ENCODE measurements at regions not wholly inside any gene's neighbourhood (a gene's known extent, or its start where the extent isn't known, plus 50 kb on each side); places are given as distances from the start of the nearest gene placed in this dataset.

GRCh38 chr6:23114812-23115504, 545.6 kb downstream of the HDGFL1 start:
- Mint-ChIP-seq H3K27me3 (no peaks in the 10 kb centered on the region), H3K27ac (no peak overlapping the region), H3K4me3 (ENCODE audit: low read depth) (no peak overlapping the region), H3K9me3 (ENCODE audit: low read depth) (peaks cover 17% of the 10 kb centered on the region), H3K4me1 (ENCODE audit: low read depth) (no peaks in the 10 kb centered on the region), H3K36me3 (ENCODE audit: insufficient read depth) (no peaks in the 10 kb centered on the region)
- no peak for TF ChIP-seq CTCF (IDR thresholded peaks at IDR 0.05; ENCODE audit: unreplicated experiment)
- DNase-seq (ENCODE audit: low spot score, unreplicated experiment): no peak

- no peaks in the 10 kb centered on the region for H3K27me3 Mint-ChIP-seq
- no peaks in the 10 kb centered on the region for H3K36me3 Mint-ChIP-seq (ENCODE audit: insufficient read depth)
- no peak overlapping the region for H3K27ac Mint-ChIP-seq
- H3K4me3 Mint-ChIP-seq (ENCODE audit: low read depth): no peak overlapping the region
- peaks cover 10% of the 10 kb centered on the region for H3K9me3 Mint-ChIP-seq (ENCODE audit: low read depth)
- TF ChIP-seq CTCF (IDR thresholded peaks at IDR 0.05; ENCODE audit: unreplicated experiment): no peak
- peaks cover 7% of the 10 kb centered on the region for H3K4me1 Mint-ChIP-seq (ENCODE audit: low read depth)
- DNase-seq (ENCODE audit: low spot score, unreplicated experiment): no peak
These were observed 568.2 kb downstream of the HDGFL1 start for GRCh38 chr6:23137611-23138010.

- TF ChIP-seq CTCF (IDR thresholded peaks at IDR 0.05; ENCODE audit: unreplicated experiment): no peak
- Mint-ChIP-seq H3K27ac (no peak overlapping the region), H3K4me3 (ENCODE audit: low read depth) (no peak overlapping the region), H3K9me3 (ENCODE audit: low read depth) (no peaks in the 10 kb centered on the region), H3K27me3 (no peaks in the 10 kb centered on the region), H3K36me3 (ENCODE audit: insufficient read depth) (no peaks in the 10 kb centered on the region), H3K4me1 (ENCODE audit: low read depth) (peaks cover 24% of the 10 kb centered on the region)
- DNase-seq (ENCODE audit: low spot score, unreplicated experiment): no peak
These were observed 571.5 kb downstream of the HDGFL1 start for GRCh38 chr6:23140871-23141270.

GRCh38 chr6:23145781-23146180, 576.4 kb downstream of the HDGFL1 start:
- no peak for TF ChIP-seq CTCF (IDR thresholded peaks at IDR 0.05; ENCODE audit: unreplicated experiment)
- Mint-ChIP-seq H3K36me3 (ENCODE audit: insufficient read depth) (no peaks in the 10 kb centered on the region), H3K27ac (no peak overlapping the region), H3K4me1 (ENCODE audit: low read depth) (peaks cover 24% of the 10 kb centered on the region), H3K4me3 (ENCODE audit: low read depth) (no peak overlapping the region), H3K9me3 (ENCODE audit: low read depth) (no peaks in the 10 kb centered on the region), H3K27me3 (no peaks in the 10 kb centered on the region)
- DNase-seq (ENCODE audit: low spot score, unreplicated experiment): no peak

- no peak for DNase-seq (ENCODE audit: low spot score, unreplicated experiment)
- Mint-ChIP-seq H3K36me3 (ENCODE audit: insufficient read depth) (peaks cover 2% of the 10 kb centered on the region), H3K27ac (no peak overlapping the region), H3K27me3 (no peaks in the 10 kb centered on the region), H3K4me1 (ENCODE audit: low read depth) (no peaks in the 10 kb centered on the region), H3K9me3 (ENCODE audit: low read depth) (peaks cover 2% of the 10 kb centered on the region), H3K4me3 (ENCODE audit: low read depth) (no peak overlapping the region)
- TF ChIP-seq CTCF (IDR thresholded peaks at IDR 0.05; ENCODE audit: unreplicated experiment): no peak
These were observed 584.8 kb downstream of the HDGFL1 start for GRCh38 chr6:23154159-23154558.

All from progenitor cell of endocrine pancreas (in vitro differentiated cells).